Right atrium auricular region (tissue), 2 donors: ENCODE measurements at regions not wholly inside any gene's neighbourhood (a gene's known extent, or its start where the extent isn't known, plus 50 kb on each side); places are given as distances from the start of the nearest gene placed in this dataset.
"Not testable (repeated sequence)": the region's sequence is repeated elsewhere in the genome, so short reads cannot be mapped to it uniquely, and the experiment has no call there.

Source experiments
- DNase-seq: peaks from one replicate; pipeline ENCODE4 v3.0.0-alpha.2; 2019; ENCODE audit warnings: low spot score
- H3K27ac ChIP-seq, 2 donors: fragments of 200-600 bp; sonication (generic); 1 replicate in 1 of 2; 2 replicates in 1 of 2; pipeline ENCODE4 v1.5.1; 2016 to 2019
- H3K27me3 ChIP-seq, 2 donors: fragments of 200-600 bp; sonication (generic); one replicate each; pipeline versions ENCODE4 v1.5.1 to v1.6.0; 2017 to 2019
- H3K36me3 ChIP-seq: fragments of 200-600 bp; sonication (generic); one replicate; pipeline ENCODE4 v1.5.1; 2016
- H3K4me1 ChIP-seq, 2 donors: fragments of 200-600 bp; sonication (generic); one replicate each; pipeline versions ENCODE4 v1.5.1 to v1.6.0; 2017 to 2019
- H3K4me3 ChIP-seq, 2 donors: fragments of 200-600 bp; sonication (generic); 1 replicate in 1 of 2; 2 replicates in 1 of 2; pipeline ENCODE4 v1.5.1; 2017 to 2019; ENCODE audit warnings: mild to moderate bottlenecking in 1 of 2, moderate library complexity in 1 of 2
- H3K9me3 ChIP-seq, 2 donors: fragments of 200-600 bp; sonication (generic); one replicate each; pipeline ENCODE4 v1.5.1; 2019
- TF ChIP-seq, protein P1 (sequence below), 2 donors: fragments of 200-600 bp; sonication (generic); IDR thresholded peaks; one replicate each; pipeline ENCODE4 v1.5.1; 2019; ENCODE audit warnings: antibody characterized with exemption in 2 of 2

DNA sequence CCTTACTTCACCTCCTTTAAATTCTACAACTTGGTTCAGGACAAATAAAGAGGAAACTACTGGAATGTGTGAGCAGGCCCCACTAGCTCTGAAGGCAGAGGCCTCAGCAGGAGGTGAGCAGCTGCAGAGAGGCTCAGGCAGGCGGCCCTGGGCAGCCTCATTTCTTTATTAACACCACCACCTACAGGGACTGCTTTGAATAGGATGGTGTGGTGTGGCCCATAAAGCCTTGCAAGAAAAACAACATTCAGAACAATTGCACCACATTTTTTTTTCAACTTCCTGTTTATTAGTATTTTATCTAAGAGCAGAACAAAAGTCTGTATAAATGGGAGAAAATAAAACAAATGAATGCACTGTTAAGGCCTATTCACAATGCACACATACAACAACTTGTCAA lies 333.7 kb downstream of the BCL2L11 start:
- not testable (repeated sequence) for H3K27ac ChIP-seq, DNase-seq, H3K4me1 ChIP-seq, H3K9me3 ChIP-seq, H3K4me3 ChIP-seq, H3K27me3 ChIP-seq, H3K36me3 ChIP-seq
- TF ChIP-seq, protein P1, sequence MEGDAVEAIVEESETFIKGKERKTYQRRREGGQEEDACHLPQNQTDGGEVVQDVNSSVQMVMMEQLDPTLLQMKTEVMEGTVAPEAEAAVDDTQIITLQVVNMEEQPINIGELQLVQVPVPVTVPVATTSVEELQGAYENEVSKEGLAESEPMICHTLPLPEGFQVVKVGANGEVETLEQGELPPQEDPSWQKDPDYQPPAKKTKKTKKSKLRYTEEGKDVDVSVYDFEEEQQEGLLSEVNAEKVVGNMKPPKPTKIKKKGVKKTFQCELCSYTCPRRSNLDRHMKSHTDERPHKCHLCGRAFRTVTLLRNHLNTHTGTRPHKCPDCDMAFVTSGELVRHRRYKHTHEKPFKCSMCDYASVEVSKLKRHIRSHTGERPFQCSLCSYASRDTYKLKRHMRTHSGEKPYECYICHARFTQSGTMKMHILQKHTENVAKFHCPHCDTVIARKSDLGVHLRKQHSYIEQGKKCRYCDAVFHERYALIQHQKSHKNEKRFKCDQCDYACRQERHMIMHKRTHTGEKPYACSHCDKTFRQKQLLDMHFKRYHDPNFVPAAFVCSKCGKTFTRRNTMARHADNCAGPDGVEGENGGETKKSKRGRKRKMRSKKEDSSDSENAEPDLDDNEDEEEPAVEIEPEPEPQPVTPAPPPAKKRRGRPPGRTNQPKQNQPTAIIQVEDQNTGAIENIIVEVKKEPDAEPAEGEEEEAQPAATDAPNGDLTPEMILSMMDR (IDR thresholded peaks at IDR 0.05): peak in 1 of 2 donors; percentile 46

DNA sequence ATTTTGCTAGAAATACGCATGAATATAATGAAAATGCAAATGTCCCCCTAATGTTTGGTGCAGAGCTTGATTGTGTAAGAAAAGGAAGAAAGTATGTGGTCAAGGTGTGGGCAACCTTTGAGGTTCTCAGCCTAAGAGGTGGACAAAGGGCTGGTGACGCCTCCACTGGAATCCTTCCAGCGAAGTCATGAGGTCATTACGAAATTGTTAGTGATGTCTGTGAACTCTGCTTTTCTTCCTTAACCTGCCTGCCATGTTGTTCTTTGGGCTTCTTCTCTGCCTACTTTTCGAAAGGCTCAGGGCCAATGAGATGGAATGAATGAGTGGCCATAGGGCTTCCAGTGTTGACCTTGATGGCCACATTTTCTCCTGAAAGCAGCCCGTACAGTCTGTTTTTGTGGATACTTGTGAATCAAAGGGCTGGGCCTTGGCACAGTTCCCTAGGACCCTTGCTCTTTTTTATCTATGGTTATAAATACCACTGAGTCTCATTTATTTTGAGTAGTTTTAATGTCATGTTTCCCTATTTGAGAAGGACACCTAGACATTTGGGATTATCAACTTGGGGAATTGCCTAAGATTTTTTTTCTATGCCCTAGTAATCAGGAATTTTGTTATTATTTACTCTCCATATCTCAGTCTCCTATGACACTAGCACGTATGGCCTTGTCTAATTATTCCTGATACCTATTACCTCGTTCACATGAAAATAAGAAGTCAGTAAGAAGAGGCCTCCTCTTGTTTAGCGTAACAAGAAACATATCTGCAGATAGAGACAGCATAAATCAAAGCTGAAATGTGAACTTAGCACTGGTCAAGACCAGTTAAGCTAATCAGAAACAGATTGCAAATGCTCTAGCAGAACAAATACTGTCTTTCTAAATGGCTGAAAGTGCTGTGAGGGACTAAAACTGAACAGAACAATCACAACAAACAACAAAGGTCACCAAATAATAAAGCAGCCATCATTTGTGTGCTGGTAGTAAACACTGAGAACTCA lies 334.6 kb downstream of the BCL2L11 start:
- H3K4me1 ChIP-seq, DNase-seq, H3K4me3 ChIP-seq, H3K9me3 ChIP-seq, H3K27me3 ChIP-seq, H3K27ac ChIP-seq, H3K36me3 ChIP-seq: not testable (repeated sequence)

DNA sequence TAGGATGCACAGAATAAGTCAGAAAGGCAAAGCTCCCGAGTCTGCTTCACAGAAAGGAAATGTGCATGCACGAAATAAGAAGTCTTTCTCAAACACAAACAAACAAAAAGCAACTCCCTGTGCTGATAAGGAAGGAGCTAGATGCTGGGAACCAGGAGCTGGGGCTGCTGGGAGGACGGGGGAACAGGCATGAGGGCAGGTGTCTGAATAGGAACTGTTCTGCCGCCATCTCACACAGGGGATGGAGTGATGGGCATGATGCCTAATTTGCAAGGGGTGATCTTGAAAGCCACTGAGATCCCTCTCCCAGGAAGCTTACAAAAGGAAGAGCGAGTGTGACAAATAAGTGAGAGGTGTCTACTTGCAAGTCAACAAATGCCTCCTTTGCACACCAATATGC lies 336.5 kb downstream of the BCL2L11 start:
- H3K27me3 ChIP-seq, H3K4me1 ChIP-seq, H3K4me3 ChIP-seq, DNase-seq, H3K27ac ChIP-seq, H3K9me3 ChIP-seq, H3K36me3 ChIP-seq: not testable (repeated sequence)

DNA sequence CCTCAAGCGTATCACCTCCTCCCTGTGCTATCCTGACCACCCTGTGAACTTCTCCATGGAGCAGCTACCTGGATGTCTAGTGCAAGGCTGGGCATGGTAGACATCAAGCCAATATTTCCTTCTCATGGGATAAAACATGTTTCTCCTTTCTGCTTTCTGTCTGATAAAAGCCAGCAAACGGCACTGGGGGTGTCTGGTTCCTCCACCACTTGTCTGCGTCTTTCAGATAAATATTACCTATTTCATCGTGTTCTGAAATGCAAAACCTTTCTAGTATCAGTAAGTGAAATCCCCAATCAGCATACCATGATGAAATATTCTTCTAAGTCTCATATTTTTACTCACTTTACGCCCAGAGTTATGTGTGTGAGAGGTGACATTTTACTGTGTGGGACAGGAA lies 340.2 kb downstream of the BCL2L11 start:
- not testable (repeated sequence) for H3K9me3 ChIP-seq, DNase-seq, H3K27me3 ChIP-seq, H3K27ac ChIP-seq, H3K36me3 ChIP-seq, H3K4me1 ChIP-seq, H3K4me3 ChIP-seq

DNA sequence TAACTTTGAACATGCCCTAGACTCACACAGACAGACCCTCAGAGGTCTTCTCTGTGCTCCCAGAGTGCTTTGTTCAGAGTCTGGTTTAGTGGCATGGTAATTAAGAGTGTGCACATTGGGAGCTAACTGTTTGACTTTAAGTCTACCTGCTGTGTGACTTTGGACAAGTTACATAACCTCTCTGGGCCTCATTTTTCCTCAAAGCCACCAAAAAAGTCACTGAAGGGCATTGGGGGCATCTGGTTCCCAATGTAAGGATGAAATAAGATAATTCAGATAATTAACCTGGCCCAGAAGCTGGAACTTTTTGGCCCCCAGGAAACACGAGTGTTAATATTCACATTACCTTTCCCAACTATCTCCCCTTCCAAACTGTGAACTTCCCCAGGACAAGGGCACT lies 341.1 kb downstream of the BCL2L11 start:
- H3K4me1 ChIP-seq, DNase-seq, H3K4me3 ChIP-seq, H3K27me3 ChIP-seq, H3K9me3 ChIP-seq, H3K36me3 ChIP-seq, H3K27ac ChIP-seq: not testable (repeated sequence)

DNA sequence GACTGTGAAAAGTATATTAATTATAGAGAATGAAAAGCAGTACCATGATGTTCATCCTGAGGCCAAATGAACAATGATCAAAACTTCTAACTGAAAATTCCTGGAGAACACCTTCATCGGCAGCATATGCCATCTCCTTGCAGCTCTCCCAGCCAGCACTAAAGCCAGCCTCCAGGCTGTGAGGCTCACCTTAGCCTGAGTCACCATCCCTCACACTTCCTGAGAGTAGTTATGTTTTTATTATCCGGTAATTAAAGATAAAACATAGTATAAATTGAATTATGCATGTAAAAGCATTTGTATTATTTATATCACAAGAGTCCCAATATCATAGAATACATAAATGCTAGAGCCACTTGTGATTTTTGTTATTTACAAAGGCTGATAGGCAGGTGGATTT lies 341.9 kb downstream of the BCL2L11 start:
- not testable (repeated sequence) for DNase-seq, H3K4me3 ChIP-seq, H3K9me3 ChIP-seq, H3K36me3 ChIP-seq, H3K27ac ChIP-seq, H3K4me1 ChIP-seq, H3K27me3 ChIP-seq

DNA sequence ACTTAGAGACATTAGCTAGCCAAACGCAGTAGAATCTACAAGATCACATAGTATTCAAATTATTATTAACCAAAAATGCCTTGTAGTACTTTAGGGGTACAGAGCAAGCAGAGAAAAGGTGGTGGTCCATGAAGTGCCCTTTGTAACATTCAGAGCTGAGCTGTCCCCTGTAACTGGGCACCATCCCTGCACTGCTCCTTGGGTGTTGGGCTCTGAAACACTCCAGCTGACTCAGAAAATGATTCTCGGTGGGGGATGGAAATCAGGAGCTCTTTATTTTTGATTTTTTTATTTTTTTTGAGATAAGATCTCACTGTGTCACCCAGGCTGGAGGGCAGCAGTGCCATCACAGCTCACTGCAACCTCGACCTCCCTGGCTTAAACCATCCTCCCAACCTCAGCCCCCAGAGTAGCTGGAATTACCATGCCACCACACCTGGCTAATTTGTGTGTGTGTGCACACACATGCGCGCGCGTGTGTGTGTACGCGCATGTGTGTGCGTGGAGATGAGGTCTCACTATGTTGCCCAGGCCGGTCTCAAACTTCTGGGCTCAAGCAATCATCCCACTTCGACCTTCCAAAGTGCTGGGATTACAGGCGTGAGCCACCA lies 342.6 kb downstream of the BCL2L11 start:
- H3K4me3 ChIP-seq, H3K27ac ChIP-seq, DNase-seq, H3K27me3 ChIP-seq, H3K9me3 ChIP-seq, H3K36me3 ChIP-seq, H3K4me1 ChIP-seq: not testable (repeated sequence)

DNA sequence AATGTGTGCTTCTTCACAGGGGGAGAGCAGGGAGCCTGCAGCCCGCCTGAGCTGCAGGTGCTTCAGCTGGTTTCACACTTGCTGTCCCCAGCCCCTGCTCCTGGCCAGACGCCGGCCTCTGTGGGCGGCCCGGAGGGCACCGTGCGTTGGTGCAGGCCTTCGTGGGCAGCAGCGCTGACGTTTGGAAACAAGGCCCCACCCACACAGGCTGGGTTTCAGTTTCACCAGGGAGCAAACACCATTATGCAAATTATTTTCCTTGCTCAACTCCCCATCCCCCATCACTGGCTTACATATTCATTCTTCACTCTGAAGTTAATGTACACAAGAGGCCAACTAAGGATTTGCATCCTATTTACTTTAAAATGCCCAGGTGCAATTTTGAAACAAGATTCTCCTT lies 343.2 kb downstream of the BCL2L11 start:
- not testable (repeated sequence) for H3K27ac ChIP-seq

DNA sequence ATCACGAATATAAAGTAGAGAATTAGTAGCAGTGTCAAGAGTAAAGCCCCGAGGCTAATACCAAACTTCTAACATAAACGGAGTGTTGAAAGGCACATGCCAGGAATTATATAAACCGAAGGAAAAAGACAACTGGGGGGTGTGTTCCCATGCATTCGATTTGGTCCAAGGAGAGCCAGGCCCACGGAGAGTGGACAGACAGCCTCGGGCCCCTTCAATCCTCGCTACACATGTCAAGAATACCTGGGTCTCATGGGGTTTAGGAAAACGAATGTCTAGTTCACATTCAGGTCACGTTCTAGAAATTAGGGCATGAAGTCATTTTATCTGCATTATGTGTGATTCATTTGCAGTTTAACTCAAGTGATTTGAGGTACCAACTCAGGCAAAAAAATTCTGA lies 343.7 kb downstream of the BCL2L11 start:
- not testable (repeated sequence) for H3K4me3 ChIP-seq, H3K9me3 ChIP-seq, H3K27me3 ChIP-seq, H3K4me1 ChIP-seq, H3K27ac ChIP-seq, DNase-seq, H3K36me3 ChIP-seq

More for the DNA sequence above, 343.2 kb downstream of the BCL2L11 start:
- H3K36me3 ChIP-seq, DNase-seq, H3K4me1 ChIP-seq, H3K4me3 ChIP-seq, H3K27me3 ChIP-seq, H3K9me3 ChIP-seq: not testable (repeated sequence)

DNA sequence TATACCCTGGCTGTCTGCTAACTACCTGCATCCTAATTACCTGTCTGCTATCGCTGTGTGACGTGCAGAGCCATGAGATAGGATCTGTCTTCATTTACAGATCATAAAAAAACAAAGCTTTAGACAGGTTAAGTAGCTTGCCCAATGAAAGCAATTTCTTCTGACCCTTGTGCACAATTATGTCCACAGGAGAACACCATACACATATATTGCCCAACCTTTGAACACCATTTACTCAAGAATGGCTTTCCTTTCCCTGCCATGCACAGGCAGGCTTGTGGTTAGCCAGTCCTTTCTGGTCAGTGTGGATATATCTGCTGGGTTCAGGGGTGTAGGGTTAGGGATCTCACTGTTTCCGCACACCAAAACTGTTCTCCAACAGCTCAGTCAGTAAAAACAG lies 344.8 kb downstream of the BCL2L11 start:
- H3K36me3 ChIP-seq, H3K4me1 ChIP-seq, H3K27ac ChIP-seq, DNase-seq, H3K27me3 ChIP-seq, H3K4me3 ChIP-seq, H3K9me3 ChIP-seq: not testable (repeated sequence)

DNA sequence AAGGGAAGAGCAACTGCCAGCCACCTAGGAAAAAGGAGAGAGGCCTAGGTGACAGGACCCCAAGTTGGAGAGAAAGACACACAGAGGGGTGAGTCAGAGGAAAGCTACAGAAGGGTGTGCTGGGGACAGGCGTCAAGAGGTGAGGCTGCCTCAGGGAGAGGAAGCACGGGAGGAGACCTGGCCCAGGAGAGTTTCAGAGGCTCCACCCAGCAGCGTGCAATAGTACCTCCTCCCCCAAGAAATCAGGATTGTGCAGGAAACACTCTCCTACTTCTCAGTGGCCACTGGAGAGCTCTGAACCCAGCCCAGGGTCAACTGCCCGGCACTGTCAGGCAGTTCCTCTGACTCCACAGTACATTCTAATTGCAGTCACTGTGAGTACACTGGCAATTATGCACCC lies 346.0 kb downstream of the BCL2L11 start:
- H3K27me3 ChIP-seq, H3K9me3 ChIP-seq, H3K27ac ChIP-seq, H3K36me3 ChIP-seq, DNase-seq, H3K4me1 ChIP-seq, H3K4me3 ChIP-seq: not testable (repeated sequence)

DNA sequence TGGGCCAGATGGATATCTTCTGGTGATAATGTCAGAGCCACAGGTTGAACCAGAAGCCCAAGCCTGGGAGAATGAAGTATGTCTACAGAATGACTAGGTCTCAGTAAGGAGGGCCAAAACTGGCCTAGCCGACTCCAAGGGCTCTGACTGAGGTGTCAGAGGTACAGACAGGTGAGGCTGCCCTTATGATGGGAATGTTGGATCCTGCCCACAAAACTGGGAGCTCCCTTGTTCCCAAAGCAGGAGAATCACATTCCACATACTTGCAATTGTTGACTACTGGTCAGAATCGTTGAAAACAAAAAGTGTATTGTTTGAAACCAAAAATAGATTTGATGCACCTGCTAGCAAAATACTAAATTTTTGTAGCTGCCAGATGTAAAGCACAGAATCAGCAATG lies 350.2 kb downstream of the BCL2L11 start:
- H3K27me3 ChIP-seq, H3K9me3 ChIP-seq, DNase-seq, H3K27ac ChIP-seq, H3K4me3 ChIP-seq, H3K36me3 ChIP-seq, H3K4me1 ChIP-seq: not testable (repeated sequence)

DNA sequence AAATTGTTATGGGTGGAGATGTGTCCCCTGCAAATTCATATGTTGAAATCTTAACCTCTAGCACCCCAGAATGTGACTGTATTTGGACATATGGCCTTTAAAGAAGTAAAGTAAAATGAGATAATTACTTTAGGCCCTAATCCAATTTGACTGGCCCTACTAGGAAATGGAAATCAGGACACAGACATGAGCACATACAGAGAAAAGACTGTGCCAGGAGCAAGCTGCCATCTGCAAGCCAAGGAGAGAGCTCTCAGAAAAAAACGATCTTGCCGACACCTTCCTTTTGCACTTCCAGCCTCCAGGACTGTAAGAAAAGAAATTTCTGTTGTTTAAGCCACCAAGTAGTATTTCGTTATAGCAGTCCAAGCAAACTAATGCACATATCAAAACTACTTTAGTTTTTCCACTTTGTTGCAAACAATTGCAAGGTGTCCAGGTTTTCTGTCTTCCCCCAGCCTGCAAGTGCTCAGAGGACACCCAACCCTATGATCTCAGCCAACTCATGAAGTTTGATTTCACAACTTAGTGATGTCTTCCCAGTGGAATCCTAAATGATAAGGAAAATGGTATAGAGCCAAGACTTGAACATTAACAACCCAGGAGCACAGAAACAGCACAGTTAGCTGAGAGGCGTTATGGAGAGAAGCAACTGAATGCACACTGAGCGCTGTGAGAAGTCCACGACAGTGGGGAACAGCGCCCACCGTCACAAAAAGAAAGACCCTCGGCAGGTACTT lies 351.2 kb downstream of the BCL2L11 start:
- H3K27me3 ChIP-seq, H3K4me1 ChIP-seq, DNase-seq, H3K36me3 ChIP-seq, H3K9me3 ChIP-seq, H3K4me3 ChIP-seq: not testable (repeated sequence)
- H3K27ac ChIP-seq: peak overlapping the region in 1 of 2 donors; percentile 51
